ENCODE measurements at regions not wholly inside any gene's neighbourhood (a gene's known extent, or its start where the extent isn't known, plus 50 kb on each side); places are given as distances from the start of the nearest gene placed in this dataset.

DNA sequence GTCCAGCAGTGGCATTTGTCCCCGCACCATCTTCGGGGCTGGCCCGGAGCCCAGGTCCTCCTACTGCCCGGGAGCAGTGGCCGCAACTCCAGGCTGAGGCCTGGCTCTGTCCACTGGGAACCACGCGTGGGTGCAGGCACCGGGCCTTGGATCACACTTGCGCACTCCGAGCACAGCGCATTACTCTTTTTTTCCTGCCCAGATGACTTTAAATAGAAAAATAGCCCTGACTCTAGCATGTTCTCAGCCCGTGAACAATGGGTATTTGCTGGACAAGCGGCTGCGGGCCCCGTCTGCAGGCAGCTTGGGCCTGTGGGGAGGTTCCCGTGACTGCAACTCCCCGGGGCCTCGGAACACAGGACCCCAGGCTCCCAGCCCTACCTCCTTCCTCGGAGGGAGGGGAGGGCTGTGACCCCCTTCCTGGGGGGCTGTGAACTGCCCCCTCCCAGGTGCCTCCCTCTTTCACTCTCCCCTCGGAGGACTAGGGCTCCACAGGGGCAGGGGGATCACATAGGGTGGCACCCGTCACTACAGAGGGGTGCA is 162.2 kb downstream of the TBXT start:
- TF ChIP-seq, protein P1, sequence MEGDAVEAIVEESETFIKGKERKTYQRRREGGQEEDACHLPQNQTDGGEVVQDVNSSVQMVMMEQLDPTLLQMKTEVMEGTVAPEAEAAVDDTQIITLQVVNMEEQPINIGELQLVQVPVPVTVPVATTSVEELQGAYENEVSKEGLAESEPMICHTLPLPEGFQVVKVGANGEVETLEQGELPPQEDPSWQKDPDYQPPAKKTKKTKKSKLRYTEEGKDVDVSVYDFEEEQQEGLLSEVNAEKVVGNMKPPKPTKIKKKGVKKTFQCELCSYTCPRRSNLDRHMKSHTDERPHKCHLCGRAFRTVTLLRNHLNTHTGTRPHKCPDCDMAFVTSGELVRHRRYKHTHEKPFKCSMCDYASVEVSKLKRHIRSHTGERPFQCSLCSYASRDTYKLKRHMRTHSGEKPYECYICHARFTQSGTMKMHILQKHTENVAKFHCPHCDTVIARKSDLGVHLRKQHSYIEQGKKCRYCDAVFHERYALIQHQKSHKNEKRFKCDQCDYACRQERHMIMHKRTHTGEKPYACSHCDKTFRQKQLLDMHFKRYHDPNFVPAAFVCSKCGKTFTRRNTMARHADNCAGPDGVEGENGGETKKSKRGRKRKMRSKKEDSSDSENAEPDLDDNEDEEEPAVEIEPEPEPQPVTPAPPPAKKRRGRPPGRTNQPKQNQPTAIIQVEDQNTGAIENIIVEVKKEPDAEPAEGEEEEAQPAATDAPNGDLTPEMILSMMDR (IDR thresholded peaks at IDR 0.05) = no peak
- TF ChIP-seq POLR2AphosphoS5 (IDR thresholded peaks at IDR 0.05) (no peak), EP300 (IDR thresholded peaks at IDR 0.05) (no peak), POLR2A (IDR thresholded peaks at IDR 0.05) (no peak)
